OCI-LY1 (cell line): ENCODE measurements at regions not wholly inside any gene's neighbourhood (a gene's known extent, or its start where the extent isn't known, plus 50 kb on each side); places are given as distances from the start of the nearest gene placed in this dataset.

Experiments used
- EZH2 ChIP-seq: fragments of 200-600 bp; sonication (generic), shearing (Covaris generic); IDR thresholded peaks from 2 replicates; pipeline ENCODE4 v1.8.0; 2017; ENCODE audit warnings: borderline replicate concordance, mixed run types, mild to moderate bottlenecking, antibody characterized with exemption, low read length, moderate library complexity, mixed read lengths
- TF ChIP-seq, protein P1 (sequence below): fragments of 200-600 bp; sonication (generic), shearing (Covaris generic); IDR thresholded peaks from 2 replicates; pipeline ENCODE4 v1.5.1; 2017; ENCODE audit warnings: mild to moderate bottlenecking, antibody characterized with exemption, low read length, moderate library complexity, mixed read lengths

DNA sequence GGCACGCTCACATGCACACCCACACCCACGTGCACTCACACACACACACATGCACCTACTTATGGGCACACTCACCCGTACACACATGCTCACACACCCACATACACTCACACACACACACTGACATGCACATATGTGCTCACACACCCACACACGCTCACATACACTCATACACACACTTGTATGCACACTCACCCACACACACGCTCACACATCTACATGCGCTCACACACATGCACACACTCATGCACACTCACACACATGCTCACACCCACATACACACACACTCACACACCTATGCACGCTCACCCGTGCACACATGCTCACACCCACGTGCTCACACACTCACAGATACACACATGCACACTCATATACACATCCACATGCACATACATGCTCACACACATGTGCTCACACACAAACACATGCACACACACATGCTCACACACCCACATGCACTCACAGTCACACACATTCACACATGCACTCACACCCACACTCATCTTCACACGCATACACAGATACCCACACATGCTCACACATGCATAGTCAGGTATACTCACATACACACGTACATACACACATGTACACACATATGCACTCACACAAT, 138.3 kb downstream of the OLFM1 start:
- no peak for TF ChIP-seq EZH2
- TF ChIP-seq, protein P1, sequence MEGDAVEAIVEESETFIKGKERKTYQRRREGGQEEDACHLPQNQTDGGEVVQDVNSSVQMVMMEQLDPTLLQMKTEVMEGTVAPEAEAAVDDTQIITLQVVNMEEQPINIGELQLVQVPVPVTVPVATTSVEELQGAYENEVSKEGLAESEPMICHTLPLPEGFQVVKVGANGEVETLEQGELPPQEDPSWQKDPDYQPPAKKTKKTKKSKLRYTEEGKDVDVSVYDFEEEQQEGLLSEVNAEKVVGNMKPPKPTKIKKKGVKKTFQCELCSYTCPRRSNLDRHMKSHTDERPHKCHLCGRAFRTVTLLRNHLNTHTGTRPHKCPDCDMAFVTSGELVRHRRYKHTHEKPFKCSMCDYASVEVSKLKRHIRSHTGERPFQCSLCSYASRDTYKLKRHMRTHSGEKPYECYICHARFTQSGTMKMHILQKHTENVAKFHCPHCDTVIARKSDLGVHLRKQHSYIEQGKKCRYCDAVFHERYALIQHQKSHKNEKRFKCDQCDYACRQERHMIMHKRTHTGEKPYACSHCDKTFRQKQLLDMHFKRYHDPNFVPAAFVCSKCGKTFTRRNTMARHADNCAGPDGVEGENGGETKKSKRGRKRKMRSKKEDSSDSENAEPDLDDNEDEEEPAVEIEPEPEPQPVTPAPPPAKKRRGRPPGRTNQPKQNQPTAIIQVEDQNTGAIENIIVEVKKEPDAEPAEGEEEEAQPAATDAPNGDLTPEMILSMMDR, result no peak
